ENCODE measurements at regions not wholly inside any gene's neighbourhood (a gene's known extent, or its start where the extent isn't known, plus 50 kb on each side); places are given as distances from the start of the nearest gene placed in this dataset.
A peak's percentile ranks its signal among the peaks of the same experiment; 100 is the strongest.
"Not testable (repeated sequence)": the region's sequence is repeated elsewhere in the genome, so short reads cannot be mapped to it uniquely, and the experiment has no call there.

DNA sequence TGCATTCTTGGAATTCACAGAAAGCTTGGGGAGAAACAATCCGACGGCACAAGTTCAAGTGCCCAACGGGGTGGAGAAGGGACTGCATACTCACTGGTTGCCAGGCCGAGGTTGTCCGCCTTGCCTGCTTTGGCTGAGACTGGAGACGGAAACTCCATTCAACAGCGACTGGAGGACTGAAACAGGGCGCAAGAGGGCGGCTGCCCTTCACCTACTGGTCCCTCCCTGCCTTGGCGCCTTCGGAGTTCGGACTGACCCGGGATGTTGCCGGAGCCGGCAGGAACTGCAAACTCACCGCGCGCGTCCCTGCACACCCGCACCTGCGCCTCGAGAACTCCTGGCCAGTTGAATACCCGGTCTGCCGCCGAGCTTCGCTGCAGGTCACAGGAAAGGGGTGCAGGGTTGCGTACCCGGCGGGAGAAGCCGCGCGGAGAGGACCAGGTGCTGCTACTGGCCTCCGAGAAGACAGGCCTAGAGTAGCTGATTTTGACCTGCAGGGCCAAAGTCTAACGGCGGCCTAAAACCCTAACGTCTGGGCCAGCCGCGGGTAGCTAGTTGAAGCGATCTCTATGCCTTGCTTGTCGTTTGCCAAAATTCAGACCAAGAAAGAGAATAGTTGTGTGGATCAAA lies 132.9 kb downstream of the FAM72B start:
- DNase-seq (ENCODE audit: low read depth) = not testable (repeated sequence)

DNA sequence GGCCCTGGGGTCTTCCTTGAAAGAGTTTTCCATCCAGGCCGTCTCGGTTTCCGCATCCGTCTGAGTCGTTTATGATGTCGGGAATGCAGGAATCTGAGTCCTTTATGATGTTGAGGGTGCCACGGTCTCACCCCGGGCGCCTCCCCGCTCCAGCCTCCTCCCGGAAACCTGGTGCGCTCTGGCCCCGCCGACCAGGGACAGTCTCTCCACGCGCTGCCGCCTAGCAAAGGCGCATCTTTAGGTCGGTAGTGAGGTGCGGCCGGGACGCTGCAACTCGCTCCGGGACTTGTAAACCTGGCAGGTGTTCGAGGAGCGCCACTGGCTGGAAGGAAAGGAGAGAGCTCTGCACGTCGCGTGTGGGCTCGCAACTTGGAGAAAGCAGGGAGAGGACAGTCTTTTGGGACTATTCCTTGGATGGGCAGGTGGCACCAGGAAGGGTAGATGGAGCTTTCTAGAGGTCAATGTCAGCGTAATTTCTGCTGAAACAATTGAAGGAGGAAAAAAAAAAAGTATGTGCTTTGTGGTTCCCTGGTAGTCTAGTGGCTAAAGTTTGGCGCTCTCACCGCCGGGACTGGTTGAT lies 132.0 kb downstream of the FAM72B start:
- not testable (repeated sequence) for DNase-seq (ENCODE audit: low read depth)

DNA sequence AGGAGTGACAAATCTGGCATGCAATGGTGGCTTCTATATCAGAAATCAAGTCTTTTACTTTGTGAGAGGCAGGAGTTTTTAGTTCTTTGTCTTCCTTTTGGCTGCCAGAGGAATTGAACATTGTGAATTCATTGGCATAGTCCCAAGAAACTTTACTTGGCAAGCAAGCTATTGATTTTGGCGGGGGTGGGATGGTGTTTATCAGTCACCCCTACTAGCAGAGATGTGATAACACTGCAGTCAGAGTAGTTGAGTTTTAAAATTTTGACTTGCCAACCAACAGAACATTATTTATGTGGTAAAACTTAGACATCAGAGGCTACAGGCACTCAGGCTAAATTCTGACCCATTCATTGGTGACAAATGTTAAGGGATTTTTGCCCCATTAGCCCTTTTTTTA lies 129.2 kb downstream of the FAM72B start:
- DNase-seq (ENCODE audit: low read depth) = not testable (repeated sequence)

DNA sequence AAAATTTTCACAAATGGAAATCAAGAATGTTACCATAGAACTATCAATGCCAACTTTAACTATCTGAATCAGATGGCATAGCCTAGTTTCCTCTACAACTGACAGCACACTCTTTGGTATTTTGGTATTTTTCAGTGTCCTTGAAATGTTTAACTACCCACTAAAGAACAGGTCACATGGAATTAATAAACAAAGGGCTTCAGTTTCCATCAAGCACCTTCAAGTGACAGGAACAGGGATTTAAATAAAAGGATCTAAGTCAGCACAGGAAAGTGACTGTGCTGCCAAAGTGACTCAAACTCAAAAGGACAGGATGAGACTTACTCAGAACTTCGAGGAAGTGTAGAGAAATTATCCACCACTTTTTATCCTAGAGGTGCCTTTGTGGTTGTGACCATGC lies 117.2 kb downstream of the FAM72B start:
- not testable (repeated sequence) for DNase-seq (ENCODE audit: low read depth)

DNA sequence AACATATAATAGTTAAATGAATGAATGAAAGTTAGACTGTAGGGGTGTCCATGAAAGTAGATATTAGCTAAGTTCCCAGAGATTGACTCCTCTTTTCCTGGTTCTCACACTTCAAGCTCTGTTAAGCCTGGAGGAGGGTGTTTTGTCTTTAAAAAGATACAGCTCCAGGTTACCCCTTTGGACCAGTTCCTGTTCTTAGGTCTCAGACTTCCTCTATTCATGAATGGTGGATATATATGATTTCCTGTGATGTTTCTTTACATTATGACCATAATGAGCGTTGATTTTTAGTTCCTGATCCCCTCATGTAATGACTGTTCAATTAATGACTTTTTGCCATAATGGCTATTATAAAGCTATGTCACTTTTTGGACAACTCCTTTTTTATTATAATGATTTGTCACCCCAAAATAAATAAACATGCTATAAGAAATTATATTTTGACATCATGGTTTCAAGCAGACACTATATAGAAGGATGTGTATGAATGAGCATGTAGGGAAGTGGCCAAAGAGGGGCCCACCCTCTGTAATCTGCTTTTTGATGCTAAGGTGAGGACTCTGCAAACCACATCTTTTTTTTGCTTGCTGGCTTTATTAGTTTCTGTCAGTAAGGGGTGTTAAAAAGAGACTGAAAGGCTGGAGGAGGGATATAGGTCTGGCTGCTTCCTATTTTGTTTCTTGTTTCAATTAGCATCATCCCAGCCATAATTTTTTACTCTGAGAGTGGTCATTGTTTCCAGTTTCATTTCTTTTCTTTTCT lies 115.2 kb downstream of the FAM72B start:
- not testable (repeated sequence) for DNase-seq (ENCODE audit: low read depth)

DNA sequence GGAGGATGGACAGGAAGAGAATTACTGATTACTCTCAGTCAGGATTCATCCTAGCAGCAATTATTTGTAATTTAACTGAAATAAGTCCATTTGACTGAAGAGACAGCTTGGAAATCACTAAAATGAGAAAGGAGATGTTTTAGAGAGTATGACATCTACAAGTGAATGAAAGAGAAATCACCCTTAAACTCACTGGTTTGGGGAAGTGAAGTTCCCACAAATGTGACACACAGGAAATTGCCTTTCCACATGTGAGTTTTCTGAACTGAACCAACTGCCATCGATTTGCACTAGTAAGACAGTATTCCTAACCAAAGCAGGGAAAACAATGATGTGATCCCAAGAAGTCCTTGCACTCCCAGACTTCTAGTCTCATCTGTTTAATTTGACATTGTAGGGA lies 110.3 kb downstream of the FAM72B start:
- not testable (repeated sequence) for DNase-seq (ENCODE audit: low read depth)

DNA sequence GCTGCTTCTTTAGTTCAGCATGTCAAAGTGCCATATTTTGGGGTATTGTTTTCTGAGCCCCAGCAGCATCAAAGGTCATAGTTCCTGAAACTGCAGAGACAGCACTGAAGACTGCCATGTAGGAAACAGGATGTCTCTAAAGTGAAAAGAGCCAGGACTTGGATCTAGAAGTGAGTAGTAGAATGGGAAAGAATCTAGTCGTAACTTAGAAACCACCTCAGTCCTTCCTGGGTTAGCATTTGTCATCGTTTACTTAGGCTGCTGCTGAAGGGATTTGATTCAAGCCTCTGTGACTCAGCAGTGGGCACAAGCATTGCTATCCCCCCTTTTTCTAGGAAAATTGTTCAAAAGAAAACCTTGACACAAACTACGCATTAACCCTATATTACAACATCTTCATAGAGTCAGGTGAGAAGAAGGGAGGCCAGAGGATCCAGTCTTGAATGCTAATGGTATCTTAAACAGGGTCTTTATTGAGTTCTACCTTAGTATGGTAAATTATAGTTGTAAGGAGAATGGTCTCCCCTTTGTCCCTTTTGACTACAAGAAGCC lies 108.8 kb downstream of the FAM72B start:
- not testable (repeated sequence) for DNase-seq (ENCODE audit: low read depth)

DNA sequence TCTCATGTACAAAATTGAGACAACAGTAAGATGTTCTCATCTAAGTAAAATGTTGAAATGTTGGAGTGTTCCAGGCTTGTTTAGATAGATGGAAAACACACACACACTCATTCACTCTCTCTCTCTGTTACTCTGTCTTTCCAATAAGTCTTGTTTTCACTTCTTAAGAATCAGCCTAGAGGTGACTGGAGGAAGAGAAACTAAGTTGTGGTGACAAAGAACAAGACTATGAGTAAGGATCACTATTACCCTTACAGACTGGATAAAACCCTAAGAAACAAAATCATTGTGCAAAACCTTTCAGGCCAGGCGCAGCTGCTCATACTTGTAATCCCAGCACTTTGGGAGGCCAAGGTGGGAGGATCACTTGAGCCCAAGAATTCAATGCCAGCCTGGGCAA lies 107.5 kb downstream of the FAM72B start:
- DNase-seq (ENCODE audit: low read depth) = not testable (repeated sequence)

DNA sequence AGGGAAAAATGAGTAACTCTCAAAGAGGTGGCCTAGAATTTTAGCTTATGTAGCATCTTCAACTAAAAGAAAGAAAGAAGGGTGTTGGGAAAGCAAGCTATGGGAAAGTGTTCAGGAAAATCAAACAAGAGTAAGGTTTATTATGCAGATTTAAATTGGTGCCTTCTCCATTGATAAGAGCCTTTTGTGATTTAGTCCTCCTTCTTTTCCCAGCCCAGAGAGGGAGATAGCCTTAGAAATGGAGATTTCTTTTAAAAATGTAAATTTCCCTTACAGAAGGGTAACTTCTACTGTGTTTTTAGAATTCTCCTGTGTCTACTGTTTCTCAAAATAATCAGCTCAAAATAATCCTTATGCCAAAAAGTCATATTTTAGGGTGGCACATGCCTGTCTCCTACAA lies 104.5 kb downstream of the FAM72B start:
- DNase-seq (ENCODE audit: low read depth) = not testable (repeated sequence)

DNA sequence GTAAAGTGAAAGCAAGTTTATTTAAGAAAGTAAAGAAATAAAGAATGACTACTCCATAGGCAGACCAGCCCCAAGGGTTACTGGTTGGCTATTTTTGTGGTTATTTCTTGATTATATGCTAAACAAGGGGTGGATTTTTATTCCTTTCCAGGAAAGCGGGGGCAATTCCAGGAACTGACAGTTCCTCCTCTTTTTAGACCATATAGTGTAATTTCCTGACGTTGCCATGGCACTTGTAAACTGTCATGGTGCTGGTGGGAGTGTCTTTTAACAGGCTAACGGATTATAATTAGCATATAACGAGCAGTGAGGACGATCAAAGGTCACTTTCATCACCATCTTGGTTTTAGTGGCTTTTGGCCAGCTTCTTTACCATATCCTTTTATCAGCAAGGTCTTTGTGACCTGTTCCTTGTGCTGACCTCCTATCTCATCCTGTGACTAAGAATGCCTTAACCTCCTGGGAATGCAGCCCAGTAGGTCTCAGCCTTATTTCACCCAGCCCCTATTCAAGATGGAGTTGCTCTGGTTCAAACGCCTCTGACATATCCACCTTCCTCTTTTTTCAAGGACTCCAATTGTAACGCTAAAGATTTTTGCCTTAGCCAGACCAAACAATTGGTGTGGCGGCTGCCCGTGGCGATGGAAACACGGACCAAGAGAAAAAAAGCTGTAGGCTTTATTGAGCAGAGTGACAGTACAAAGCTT lies 103.8 kb downstream of the FAM72B start:
- DNase-seq (ENCODE audit: low read depth) = not testable (repeated sequence)

DNA sequence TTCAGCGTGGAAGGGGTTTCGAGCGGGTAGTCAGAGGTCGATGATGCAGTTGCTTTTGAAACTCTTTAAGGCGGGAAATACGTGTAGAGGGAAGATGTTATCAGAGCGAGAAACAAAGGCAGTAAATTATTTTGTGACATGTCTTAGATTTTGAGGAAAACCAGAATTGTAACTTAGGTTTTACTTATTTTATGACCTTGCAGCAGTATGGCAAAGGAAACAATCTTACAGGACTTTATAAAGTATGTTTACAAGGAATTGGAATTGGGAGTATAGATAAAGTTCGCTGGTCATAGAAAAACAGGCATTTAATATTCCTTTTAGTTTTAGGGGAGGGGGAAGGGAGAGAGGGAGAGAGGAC lies 103.3 kb downstream of the FAM72B start:
- not testable (repeated sequence) for DNase-seq (ENCODE audit: low read depth)

DNA sequence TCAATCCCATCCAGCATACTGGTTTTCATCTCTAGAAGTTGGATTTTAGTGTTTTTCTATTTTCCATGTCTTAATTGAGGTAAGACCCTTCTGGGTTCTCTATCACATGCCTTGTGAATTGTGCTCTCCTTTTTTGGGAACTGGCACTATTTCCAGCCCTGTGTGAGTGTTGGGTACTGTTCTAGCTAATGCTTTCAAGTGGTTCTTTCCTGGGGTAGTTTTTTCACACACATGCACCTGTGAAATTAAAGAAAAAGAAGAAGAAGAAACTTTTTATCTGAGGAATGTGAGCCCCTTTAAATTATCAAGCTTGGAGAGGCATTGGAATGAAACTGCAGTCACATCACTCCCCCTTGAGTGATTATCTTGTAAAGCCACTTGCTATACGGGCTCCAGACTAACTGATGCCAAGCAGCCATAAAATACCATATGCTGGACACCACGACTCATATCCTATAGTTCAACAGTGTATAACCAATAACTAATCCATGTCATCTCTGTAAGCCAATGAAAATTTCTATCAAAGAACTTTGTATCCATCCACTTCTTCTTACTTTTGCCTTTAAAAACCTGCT lies 102.4 kb downstream of the FAM72B start:
- not testable (repeated sequence) for DNase-seq (ENCODE audit: low read depth)

DNA sequence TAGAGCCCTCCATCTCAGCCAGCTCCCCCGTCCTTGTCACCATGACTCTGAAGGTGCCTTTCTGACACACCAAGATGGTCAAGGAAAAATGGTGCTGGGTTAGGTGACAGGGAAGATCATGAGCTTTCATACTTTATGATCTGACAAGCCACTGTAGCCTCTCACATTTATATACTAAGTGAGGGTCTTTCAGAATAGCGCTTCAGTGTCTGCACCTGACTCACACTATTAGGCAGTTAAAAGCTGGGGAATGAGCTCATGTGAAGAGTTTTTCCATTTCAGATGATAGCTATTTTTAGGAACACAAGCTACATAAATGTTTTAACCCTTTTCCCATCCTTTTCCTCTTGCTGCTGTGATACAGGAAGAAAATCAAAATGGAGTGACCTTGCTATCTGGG lies 101.1 kb downstream of the FAM72B start:
- DNase-seq (ENCODE audit: low read depth) = not testable (repeated sequence)

DNA sequence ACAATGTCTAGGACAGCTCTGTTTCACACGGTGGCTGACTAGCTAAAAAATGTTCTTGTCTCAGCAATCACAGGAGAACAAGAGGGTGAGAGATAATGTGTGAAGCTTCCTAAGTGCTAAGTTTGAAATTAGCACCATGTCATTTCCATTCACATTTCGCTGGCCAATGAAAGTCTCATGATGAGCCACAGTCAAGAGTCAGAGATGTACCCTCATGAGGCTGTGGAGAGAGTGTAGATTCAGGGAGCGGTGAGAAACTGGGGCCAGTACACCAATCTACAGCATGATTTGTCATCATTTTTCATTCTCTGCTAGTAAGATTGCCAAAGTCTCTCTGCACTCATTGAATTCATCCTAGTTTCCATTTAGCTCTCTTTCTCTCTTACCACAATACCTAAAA lies 97.9 kb downstream of the FAM72B start:
- not testable (repeated sequence) for DNase-seq (ENCODE audit: low read depth)

DNA sequence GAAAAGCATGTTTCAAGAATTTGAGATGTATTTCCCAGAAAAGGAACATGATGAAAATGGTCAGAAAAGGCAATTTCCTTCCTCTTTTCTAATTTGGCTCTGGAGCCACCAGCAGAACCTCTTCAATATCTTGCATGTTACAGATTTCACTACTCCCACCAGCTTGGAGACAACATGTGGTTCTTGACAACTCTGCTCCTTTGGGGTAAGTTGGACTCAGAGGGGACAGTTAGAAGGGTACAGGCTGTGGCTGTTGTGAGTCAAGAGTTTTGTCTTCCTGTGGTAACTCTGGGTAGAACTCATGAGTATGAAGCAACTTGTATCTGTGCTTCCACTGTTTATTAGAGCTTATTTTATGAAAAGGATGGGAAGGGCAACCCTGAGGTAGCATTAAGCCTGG lies 96.9 kb downstream of the FAM72B start:
- DNase-seq (ENCODE audit: low read depth) = not testable (repeated sequence)

DNA sequence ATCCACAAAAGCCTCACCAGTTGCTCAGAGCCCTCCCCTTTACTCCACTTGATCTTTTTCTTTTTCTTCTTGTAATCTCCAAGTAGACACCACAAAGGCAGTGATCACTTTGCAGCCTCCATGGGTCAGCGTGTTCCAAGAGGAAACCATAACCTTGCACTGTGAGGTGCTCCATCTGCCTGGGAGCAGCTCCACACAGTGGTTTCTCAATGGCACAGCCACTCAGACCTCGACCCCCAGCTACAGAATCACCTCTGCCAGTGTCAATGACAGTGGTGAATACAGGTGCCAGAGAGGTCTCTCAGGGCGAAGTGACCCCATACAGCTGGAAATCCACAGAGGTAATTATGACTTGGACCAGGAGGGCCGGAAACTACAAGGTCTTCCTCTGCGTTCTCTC lies 95.6 kb downstream of the FAM72B start:
- DNase-seq (ENCODE audit: low read depth) = not testable (repeated sequence)

DNA sequence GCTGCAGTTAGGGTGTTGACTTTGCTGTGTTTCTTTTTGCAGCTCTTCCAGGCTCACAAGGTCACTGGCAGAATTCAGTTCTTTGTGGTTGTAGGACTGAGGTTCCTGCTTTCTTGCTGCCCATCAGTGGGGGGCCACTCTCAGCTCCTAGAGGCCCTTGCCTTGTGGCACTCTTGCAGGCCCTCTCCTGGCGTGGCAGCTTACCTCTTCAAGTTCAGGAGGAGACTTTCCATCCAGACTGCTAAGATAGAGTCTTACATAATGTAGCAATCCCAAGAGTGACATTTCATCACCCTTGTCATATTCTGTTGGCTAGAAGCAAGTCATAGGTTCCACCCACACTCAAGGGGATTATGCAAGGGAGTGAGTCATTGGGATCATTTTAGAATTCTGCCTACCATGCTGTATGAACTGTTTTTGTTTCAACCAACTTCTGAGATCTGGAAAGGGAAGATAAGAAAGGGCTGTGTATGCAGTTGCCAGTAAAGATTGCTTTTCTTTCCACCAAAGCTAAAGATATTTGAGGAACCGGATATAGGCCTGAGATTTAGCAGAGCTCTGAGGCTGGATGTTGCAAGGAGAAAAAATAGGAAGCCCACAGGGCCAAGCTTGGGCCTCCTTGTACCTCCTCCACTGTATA lies 91.7 kb downstream of the FAM72B start:
- not testable (repeated sequence) for DNase-seq (ENCODE audit: low read depth)

DNA sequence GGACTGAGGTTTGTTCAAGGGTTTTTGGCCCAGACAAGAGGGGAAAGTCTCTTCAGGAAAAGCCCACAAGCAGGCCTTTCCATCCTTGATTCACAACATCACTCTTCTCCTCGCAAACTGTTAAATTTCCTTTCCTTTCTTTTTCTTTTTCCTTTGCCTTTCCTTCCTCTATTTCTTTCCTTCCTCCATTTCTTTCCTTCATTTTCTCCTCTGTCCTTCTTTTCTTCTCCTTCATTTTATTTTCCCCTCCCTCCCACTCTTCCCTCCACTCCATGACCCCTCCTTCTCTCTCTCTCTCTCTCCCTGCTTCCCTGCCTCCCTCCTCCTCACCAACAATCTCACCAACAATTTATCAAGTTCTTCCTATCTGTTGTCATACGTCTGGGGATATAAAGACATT lies 89.1 kb downstream of the FAM72B start:
- DNase-seq (ENCODE audit: low read depth) = not testable (repeated sequence)

DNA sequence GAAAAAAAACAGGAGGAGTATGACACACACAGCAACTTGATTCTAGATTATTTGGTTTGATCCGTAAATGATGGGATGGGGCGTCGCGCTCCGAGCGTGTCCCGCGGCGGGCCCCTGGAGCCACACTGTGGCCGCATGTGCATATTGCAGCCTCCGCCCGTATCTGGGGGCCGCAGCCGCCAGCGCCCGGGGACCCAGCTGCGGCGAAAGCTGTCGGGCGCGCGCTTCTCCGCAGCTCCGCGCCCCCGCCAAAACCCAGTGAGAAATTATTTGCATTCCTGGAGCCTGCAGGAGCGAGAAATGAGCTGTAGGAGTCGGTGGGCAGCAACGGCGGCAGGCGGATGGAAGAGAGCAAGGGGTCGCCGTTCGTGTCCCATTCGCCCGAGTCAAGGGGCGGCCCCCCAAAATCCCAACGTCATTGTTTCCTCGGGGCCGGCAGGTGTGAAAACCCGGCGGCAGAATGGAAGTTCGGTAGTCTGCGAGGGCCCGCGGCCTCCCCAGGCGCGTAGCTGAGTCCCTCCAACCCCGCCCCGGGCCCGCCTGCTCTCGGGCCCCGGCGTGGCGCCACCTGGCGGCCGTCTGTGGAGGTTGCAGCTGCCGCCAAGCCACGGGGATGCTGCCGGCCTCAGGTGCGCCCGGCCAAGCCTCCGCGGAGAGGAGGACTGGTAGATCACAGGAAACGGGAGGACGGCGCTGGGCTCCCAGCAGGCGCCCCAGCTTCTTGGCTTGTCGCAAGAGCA lies 86.8 kb downstream of the FAM72B start:
- DNase-seq (ENCODE audit: low read depth) = peak; percentile 84

DNA sequence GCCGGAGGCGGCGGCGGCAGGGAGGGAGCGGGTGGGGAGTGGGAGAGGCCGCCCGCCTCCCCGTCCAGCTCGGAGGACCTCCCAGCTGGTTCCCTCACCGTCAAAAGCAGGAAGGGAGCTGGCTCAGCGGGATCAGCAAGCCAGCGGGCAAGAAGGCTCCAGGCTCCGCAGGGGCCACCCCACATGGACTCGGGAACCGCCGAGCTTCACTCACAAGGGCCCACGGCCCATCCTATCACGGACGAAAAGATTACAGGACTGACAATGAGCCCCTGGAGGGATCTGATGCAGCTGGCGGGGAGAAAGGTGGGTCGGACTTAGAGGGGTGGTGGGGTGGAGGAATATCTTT lies 86.3 kb downstream of the FAM72B start:
- DNase-seq (ENCODE audit: low read depth) = not testable (repeated sequence)

DNA sequence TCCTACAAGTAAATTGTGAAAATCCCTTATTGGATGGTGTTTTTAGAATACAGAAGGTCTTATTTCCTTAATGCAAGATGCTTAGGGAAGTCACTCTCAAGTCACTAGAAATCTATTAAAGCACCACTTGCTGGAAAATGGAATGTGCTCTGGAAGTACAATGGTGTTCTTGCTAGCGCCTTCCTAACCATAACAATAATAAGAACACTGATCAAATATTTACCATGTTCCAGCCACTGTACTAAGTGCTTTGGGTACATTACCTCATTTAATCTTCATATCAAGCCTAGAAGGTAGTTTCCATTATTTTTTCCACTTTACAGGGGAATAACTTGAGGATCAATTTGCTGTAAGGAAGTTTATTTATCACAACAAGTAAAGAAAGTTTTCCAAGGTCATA lies 75.1 kb downstream of the FAM72B start:
- DNase-seq (ENCODE audit: low read depth) = not testable (repeated sequence)
